ENCODE measurements at regions not wholly inside any gene's neighbourhood (a gene's known extent, or its start where the extent isn't known, plus 50 kb on each side); places are given as distances from the start of the nearest gene placed in this dataset.
A peak's percentile ranks its signal among the peaks of the same experiment; 100 is the strongest.

- TF ChIP-seq CTCF (IDR thresholded peaks at IDR 0.05; ENCODE audit: unreplicated experiment) = no peak
- Mint-ChIP-seq H3K27me3 (ENCODE audit: unreplicated experiment) (peaks cover 1% of the 10 kb centered on the region), H3K36me3 (ENCODE audit: low read depth, unreplicated experiment) (peaks cover 19% of the 10 kb centered on the region), H3K4me1 (ENCODE audit: unreplicated experiment) (no peaks in the 10 kb centered on the region), H3K4me3 (ENCODE audit: unreplicated experiment) (no peak overlapping the region), H3K9me3 (ENCODE audit: unreplicated experiment) (peaks cover 12% of the 10 kb centered on the region), H3K27ac (ENCODE audit: unreplicated experiment) (no peak overlapping the region)
- DNase-seq (ENCODE audit: low spot score) = no peak
These were observed 100.3 kb upstream of the PLEKHG7 start for GRCh38 chr12:92602476-92602875.

- Mint-ChIP-seq H3K4me1 (ENCODE audit: unreplicated experiment) (no peaks in the 10 kb centered on the region), H3K36me3 (ENCODE audit: low read depth, unreplicated experiment) (peaks cover 19% of the 10 kb centered on the region), H3K27me3 (ENCODE audit: unreplicated experiment) (peaks cover 1% of the 10 kb centered on the region), H3K9me3 (ENCODE audit: unreplicated experiment) (peaks cover 12% of the 10 kb centered on the region), H3K4me3 (ENCODE audit: unreplicated experiment) (peak overlapping the region; percentile 54), H3K27ac (ENCODE audit: unreplicated experiment) (no peak overlapping the region)
- no peak for TF ChIP-seq CTCF (IDR thresholded peaks at IDR 0.05; ENCODE audit: unreplicated experiment)
- no peak for DNase-seq (ENCODE audit: low spot score)
These were observed 101.1 kb upstream of the PLEKHG7 start for GRCh38 chr12:92601680-92602079.

GRCh38 chr12:92601176-92601575 is 101.6 kb upstream of the PLEKHG7 start:
- no peak for DNase-seq (ENCODE audit: low spot score)
- no peak overlapping the region for H3K27ac Mint-ChIP-seq (ENCODE audit: unreplicated experiment)
- H3K9me3 Mint-ChIP-seq (ENCODE audit: unreplicated experiment) = peaks cover 12% of the 10 kb centered on the region
- H3K36me3 Mint-ChIP-seq (ENCODE audit: low read depth, unreplicated experiment) = peaks cover 19% of the 10 kb centered on the region
- H3K4me1 Mint-ChIP-seq (ENCODE audit: unreplicated experiment) = no peaks in the 10 kb centered on the region
- H3K27me3 Mint-ChIP-seq (ENCODE audit: unreplicated experiment) = peaks cover 1% of the 10 kb centered on the region
- TF ChIP-seq CTCF (IDR thresholded peaks at IDR 0.05; ENCODE audit: unreplicated experiment) = no peak
- H3K4me3 Mint-ChIP-seq (ENCODE audit: unreplicated experiment) = no peak overlapping the region

- Mint-ChIP-seq H3K9me3 (ENCODE audit: unreplicated experiment) (peaks cover 12% of the 10 kb centered on the region), H3K27ac (ENCODE audit: unreplicated experiment) (no peak overlapping the region), H3K27me3 (ENCODE audit: unreplicated experiment) (peaks cover 1% of the 10 kb centered on the region), H3K4me3 (ENCODE audit: unreplicated experiment) (no peak overlapping the region), H3K36me3 (ENCODE audit: low read depth, unreplicated experiment) (peaks cover 19% of the 10 kb centered on the region), H3K4me1 (ENCODE audit: unreplicated experiment) (no peaks in the 10 kb centered on the region)
- TF ChIP-seq CTCF (IDR thresholded peaks at IDR 0.05; ENCODE audit: unreplicated experiment) = no peak
- no peak for DNase-seq (ENCODE audit: low spot score)
These were observed 102.7 kb upstream of the PLEKHG7 start for GRCh38 chr12:92600052-92600451.

GRCh38 chr12:92597997-92598396 is 104.8 kb upstream of the PLEKHG7 start:
- Mint-ChIP-seq H3K27me3 (ENCODE audit: unreplicated experiment) (peaks cover 1% of the 10 kb centered on the region), H3K27ac (ENCODE audit: unreplicated experiment) (no peak overlapping the region), H3K9me3 (ENCODE audit: unreplicated experiment) (peaks cover 12% of the 10 kb centered on the region), H3K4me3 (ENCODE audit: unreplicated experiment) (no peak overlapping the region), H3K36me3 (ENCODE audit: low read depth, unreplicated experiment) (peaks cover 19% of the 10 kb centered on the region), H3K4me1 (ENCODE audit: unreplicated experiment) (peaks cover 6% of the 10 kb centered on the region)
- TF ChIP-seq CTCF (IDR thresholded peaks at IDR 0.05; ENCODE audit: unreplicated experiment) = no peak
- no peak for DNase-seq (ENCODE audit: low spot score)
